Upper lobe of left lung (tissue), 4 donors: ENCODE measurements at regions not wholly inside any gene's neighbourhood (a gene's known extent, or its start where the extent isn't known, plus 50 kb on each side); places are given as distances from the start of the nearest gene placed in this dataset.

ENCODE experiments used
- EP300 ChIP-seq, 4 donors: sonication (generic); formaldehyde crosslinking; IDR thresholded peaks; one replicate each; pipeline ENCODE4 v1.5.1; 2017; ENCODE audit warnings: antibody characterized with exemption in 4 of 4, control low read depth in 2 of 4
- POLR2A ChIP-seq, 4 donors: fragments of 450-650 bp; IDR thresholded peaks; one replicate each; pipeline ENCODE4 v1.5.1; 2016 to 2017; ENCODE audit warnings: antibody characterized with exemption in 4 of 4, mild to moderate bottlenecking in 2 of 4
- POLR2AphosphoS5 ChIP-seq, 2 donors: sonication (generic); formaldehyde crosslinking; IDR thresholded peaks; one replicate each; pipeline ENCODE4 v1.5.1; 2017; ENCODE audit warnings: antibody characterized with exemption in 2 of 2
- TF ChIP-seq, protein P1 (sequence below), 6 experiments: fragments of 450-650 bp in 4 of 6; fragments of 200-600 bp in 2 of 6; sonication (generic) in 2 of 6; IDR thresholded peaks; one replicate each; pipeline ENCODE4 v1.5.1; 2016 to 2019; ENCODE audit warnings: antibody characterized with exemption in 6 of 6

- TF ChIP-seq, protein P1, sequence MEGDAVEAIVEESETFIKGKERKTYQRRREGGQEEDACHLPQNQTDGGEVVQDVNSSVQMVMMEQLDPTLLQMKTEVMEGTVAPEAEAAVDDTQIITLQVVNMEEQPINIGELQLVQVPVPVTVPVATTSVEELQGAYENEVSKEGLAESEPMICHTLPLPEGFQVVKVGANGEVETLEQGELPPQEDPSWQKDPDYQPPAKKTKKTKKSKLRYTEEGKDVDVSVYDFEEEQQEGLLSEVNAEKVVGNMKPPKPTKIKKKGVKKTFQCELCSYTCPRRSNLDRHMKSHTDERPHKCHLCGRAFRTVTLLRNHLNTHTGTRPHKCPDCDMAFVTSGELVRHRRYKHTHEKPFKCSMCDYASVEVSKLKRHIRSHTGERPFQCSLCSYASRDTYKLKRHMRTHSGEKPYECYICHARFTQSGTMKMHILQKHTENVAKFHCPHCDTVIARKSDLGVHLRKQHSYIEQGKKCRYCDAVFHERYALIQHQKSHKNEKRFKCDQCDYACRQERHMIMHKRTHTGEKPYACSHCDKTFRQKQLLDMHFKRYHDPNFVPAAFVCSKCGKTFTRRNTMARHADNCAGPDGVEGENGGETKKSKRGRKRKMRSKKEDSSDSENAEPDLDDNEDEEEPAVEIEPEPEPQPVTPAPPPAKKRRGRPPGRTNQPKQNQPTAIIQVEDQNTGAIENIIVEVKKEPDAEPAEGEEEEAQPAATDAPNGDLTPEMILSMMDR (IDR thresholded peaks at IDR 0.05): no peak
- TF ChIP-seq POLR2A (IDR thresholded peaks at IDR 0.05): no peak
- TF ChIP-seq POLR2AphosphoS5 (IDR thresholded peaks at IDR 0.05): no peak
- no peak for TF ChIP-seq EP300 (IDR thresholded peaks at IDR 0.05)
Observed at GRCh38 chr1:117795190-117795589, 134.2 kb downstream of the GDAP2 start.
